ENCODE measurements at regions not wholly inside any gene's neighbourhood (a gene's known extent, or its start where the extent isn't known, plus 50 kb on each side); places are given as distances from the start of the nearest gene placed in this dataset.

- TF ChIP-seq, protein P1, sequence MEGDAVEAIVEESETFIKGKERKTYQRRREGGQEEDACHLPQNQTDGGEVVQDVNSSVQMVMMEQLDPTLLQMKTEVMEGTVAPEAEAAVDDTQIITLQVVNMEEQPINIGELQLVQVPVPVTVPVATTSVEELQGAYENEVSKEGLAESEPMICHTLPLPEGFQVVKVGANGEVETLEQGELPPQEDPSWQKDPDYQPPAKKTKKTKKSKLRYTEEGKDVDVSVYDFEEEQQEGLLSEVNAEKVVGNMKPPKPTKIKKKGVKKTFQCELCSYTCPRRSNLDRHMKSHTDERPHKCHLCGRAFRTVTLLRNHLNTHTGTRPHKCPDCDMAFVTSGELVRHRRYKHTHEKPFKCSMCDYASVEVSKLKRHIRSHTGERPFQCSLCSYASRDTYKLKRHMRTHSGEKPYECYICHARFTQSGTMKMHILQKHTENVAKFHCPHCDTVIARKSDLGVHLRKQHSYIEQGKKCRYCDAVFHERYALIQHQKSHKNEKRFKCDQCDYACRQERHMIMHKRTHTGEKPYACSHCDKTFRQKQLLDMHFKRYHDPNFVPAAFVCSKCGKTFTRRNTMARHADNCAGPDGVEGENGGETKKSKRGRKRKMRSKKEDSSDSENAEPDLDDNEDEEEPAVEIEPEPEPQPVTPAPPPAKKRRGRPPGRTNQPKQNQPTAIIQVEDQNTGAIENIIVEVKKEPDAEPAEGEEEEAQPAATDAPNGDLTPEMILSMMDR (CRISPR knock-in tag; IDR thresholded peaks at IDR 0.05) = no peak
- no peak for TF ChIP-seq RFX5 (IDR thresholded peaks at IDR 0.05; ENCODE audit: low read depth, low read length)
- TF ChIP-seq NFYB (CRISPR knock-in tag; IDR thresholded peaks at IDR 0.05) = no peak
- TF ChIP-seq GFI1 (CRISPR knock-in tag; IDR thresholded peaks at IDR 0.05; ENCODE audit: borderline replicate concordance) = no peak
Measured at GRCh38 chr3:127092368-127092767, 100.6 kb upstream of the PRR23E start.
